Endothelial cell (in vitro differentiated cells): ENCODE measurements at regions not wholly inside any gene's neighbourhood (a gene's known extent, or its start where the extent isn't known, plus 50 kb on each side); places are given as distances from the start of the nearest gene placed in this dataset.
"Not testable (repeated sequence)": the region's sequence is repeated elsewhere in the genome, so short reads cannot be mapped to it uniquely, and the experiment has no call there.

Source experiments
- DNase-seq: peaks from one replicate; pipeline ENCODE4 v3.0.0; 2021; ENCODE audit warnings: low spot score
- H3K27ac Mint-ChIP-seq: one replicate; pipeline ENCODE4 v1.8.0; 2021; ENCODE audit warnings: mixed read lengths, inconsistent platforms; ENCODE audit not compliant: unreplicated experiment
- H3K27me3 Mint-ChIP-seq: one replicate; pipeline ENCODE4 v1.8.0; 2021; ENCODE audit warnings: mild to moderate bottlenecking, moderate library complexity, mixed read lengths, inconsistent platforms; ENCODE audit not compliant: unreplicated experiment
- H3K36me3 Mint-ChIP-seq: one replicate; pipeline ENCODE4 v1.8.0; 2021; ENCODE audit warnings: mild to moderate bottlenecking, low read depth, mixed read lengths, inconsistent platforms; ENCODE audit not compliant: unreplicated experiment
- H3K4me1 Mint-ChIP-seq: one replicate; pipeline ENCODE4 v1.8.0; 2021; ENCODE audit warnings: mild to moderate bottlenecking, mixed read lengths, inconsistent platforms; ENCODE audit not compliant: unreplicated experiment
- H3K4me3 Mint-ChIP-seq: one replicate; pipeline ENCODE4 v1.8.0; 2021; ENCODE audit warnings: mild to moderate bottlenecking, mixed read lengths, inconsistent platforms; ENCODE audit not compliant: unreplicated experiment
- H3K9me3 Mint-ChIP-seq: one replicate; pipeline ENCODE4 v1.8.0; 2021; ENCODE audit warnings: mixed read lengths, inconsistent platforms; ENCODE audit not compliant: unreplicated experiment
- CTCF ChIP-seq: fragments of 200-600 bp; sonication (generic); IDR thresholded peaks from one replicate; pipeline ENCODE4 v1.5.0; 2021; ENCODE audit warnings: antibody characterized with exemption; ENCODE audit not compliant: unreplicated experiment

GRCh38 chr1:238608144-238608543, 717.4 kb upstream of the ZP4 start:
- Mint-ChIP-seq H3K4me3 (no peak overlapping the region), H3K4me1 (no peaks in the 10 kb centered on the region), H3K27ac (no peak overlapping the region), H3K27me3 (no peaks in the 10 kb centered on the region), H3K36me3 (no peaks in the 10 kb centered on the region), H3K9me3 (no peaks in the 10 kb centered on the region)
- DNase-seq = no peak
- TF ChIP-seq CTCF = no peak

GRCh38 chr1:238606896-238607295, 716.2 kb upstream of the ZP4 start:
- H3K27me3 Mint-ChIP-seq = no peaks in the 10 kb centered on the region
- no peak overlapping the region for H3K27ac Mint-ChIP-seq
- H3K9me3 Mint-ChIP-seq = no peaks in the 10 kb centered on the region
- H3K36me3 Mint-ChIP-seq = no peaks in the 10 kb centered on the region
- no peak for DNase-seq
- H3K4me1 Mint-ChIP-seq = no peaks in the 10 kb centered on the region
- no peak overlapping the region for H3K4me3 Mint-ChIP-seq
- no peak for TF ChIP-seq CTCF

GRCh38 chr1:238606457-238606856, 715.7 kb upstream of the ZP4 start:
- Mint-ChIP-seq H3K4me3 (no peak overlapping the region), H3K4me1 (no peaks in the 10 kb centered on the region)

GRCh38 chr1:238604357-238604756, 713.6 kb upstream of the ZP4 start:
- Mint-ChIP-seq H3K4me1 (no peaks in the 10 kb centered on the region), H3K4me3 (no peak overlapping the region), H3K27me3 (no peaks in the 10 kb centered on the region), H3K27ac (no peak overlapping the region), H3K9me3 (no peaks in the 10 kb centered on the region), H3K36me3 (no peaks in the 10 kb centered on the region)
- no peak for TF ChIP-seq CTCF
- no peak for DNase-seq

More at GRCh38 chr1:238606457-238606856, 715.7 kb upstream of the ZP4 start:
- H3K27ac Mint-ChIP-seq = no peak overlapping the region
- H3K9me3 Mint-ChIP-seq = no peaks in the 10 kb centered on the region
- H3K36me3 Mint-ChIP-seq = no peaks in the 10 kb centered on the region
- H3K27me3 Mint-ChIP-seq = no peaks in the 10 kb centered on the region
- no peak for DNase-seq
- no peak for TF ChIP-seq CTCF

- H3K9me3 Mint-ChIP-seq, DNase-seq, H3K27me3 Mint-ChIP-seq, H3K4me3 Mint-ChIP-seq, H3K4me1 Mint-ChIP-seq, H3K36me3 Mint-ChIP-seq, H3K27ac Mint-ChIP-seq: not testable (repeated sequence)
Observed at GRCh38 chr1:238601604-238602003, 710.9 kb upstream of the ZP4 start.

GRCh38 chr1:238596703-238597102, 706.0 kb upstream of the ZP4 start:
- Mint-ChIP-seq H3K36me3 (no peaks in the 10 kb centered on the region), H3K27me3 (no peaks in the 10 kb centered on the region)

More at GRCh38 chr1:238596703-238597102, 706.0 kb upstream of the ZP4 start:
- TF ChIP-seq CTCF = no peak
- Mint-ChIP-seq H3K9me3 (no peaks in the 10 kb centered on the region), H3K27ac (no peak overlapping the region), H3K4me1 (no peaks in the 10 kb centered on the region), H3K4me3 (no peak overlapping the region)
- no peak for DNase-seq
